GM23338 (cell line): ENCODE measurements at regions not wholly inside any gene's neighbourhood (a gene's known extent, or its start where the extent isn't known, plus 50 kb on each side); places are given as distances from the start of the nearest gene placed in this dataset.

Experiments
- CREB1 ChIP-seq: fragments of 250-450 bp; sonication (Bioruptor Pico); IDR thresholded peaks from 2 replicates; pipeline ENCODE4 v1.5.0; 2020; ENCODE audit warnings: low read depth, mild to moderate bottlenecking, moderate library complexity
- EZH2 ChIP-seq: fragments of 200-600 bp; sonication (generic); IDR thresholded peaks from one replicate; pipeline ENCODE4 v1.8.0; 2017; ENCODE audit warnings: antibody characterized with exemption, mild to moderate bottlenecking, low read depth; ENCODE audit not compliant: unreplicated experiment
- EZH2phosphoT487 ChIP-seq: fragments of 200-600 bp; sonication (generic); IDR thresholded peaks from one replicate; pipeline ENCODE4 v1.8.1; 2018; ENCODE audit warnings: antibody characterized with exemption; ENCODE audit not compliant: unreplicated experiment
- JUNB ChIP-seq: IDR thresholded peaks from one replicate; pipeline ENCODE4 v1.6.1; 2016; ENCODE audit warnings: antibody characterized with exemption; ENCODE audit not compliant: unreplicated experiment
- NANOG ChIP-seq: IDR thresholded peaks from 2 replicates; pipeline ENCODE4 v1.6.1; 2016; ENCODE audit warnings: antibody characterized with exemption, borderline replicate concordance
- POLR2AphosphoS5 ChIP-seq: IDR thresholded peaks from 2 replicates; pipeline ENCODE4 v1.6.1; 2016; ENCODE audit warnings: antibody characterized with exemption, low read depth
- ZNF114 ChIP-seq: fragments of 250-450 bp; sonication (Bioruptor Pico); IDR thresholded peaks from 2 replicates; pipeline ENCODE4 v1.5.0; 2020; ENCODE audit warnings: mild to moderate bottlenecking, moderate library complexity
- ZNF331 ChIP-seq: fragments of 250-450 bp; sonication (Bioruptor Pico); IDR thresholded peaks from 2 replicates; pipeline ENCODE4 v1.5.0; 2020; ENCODE audit warnings: low read depth, mild to moderate bottlenecking, moderate library complexity
- TF ChIP-seq, protein P1 (sequence below), 2 experiments: fragments of 200-600 bp in 1 of 2; sonication (generic) in 1 of 2; conservative IDR thresholded peaks; 2 replicates each; pipeline versions ENCODE4 v1.5.1 to v1.6.1; 2016 to 2017; ENCODE audit warnings: antibody characterized with exemption in 2 of 2, low read depth in 2 of 2, mild to moderate bottlenecking in 2 of 2, moderate library complexity in 1 of 2
- TF ChIP-seq, protein P2 (sequence below): IDR thresholded peaks from one replicate; pipeline ENCODE4 v1.6.1; 2018; ENCODE audit warnings: antibody characterized with exemption; ENCODE audit not compliant: unreplicated experiment

DNA sequence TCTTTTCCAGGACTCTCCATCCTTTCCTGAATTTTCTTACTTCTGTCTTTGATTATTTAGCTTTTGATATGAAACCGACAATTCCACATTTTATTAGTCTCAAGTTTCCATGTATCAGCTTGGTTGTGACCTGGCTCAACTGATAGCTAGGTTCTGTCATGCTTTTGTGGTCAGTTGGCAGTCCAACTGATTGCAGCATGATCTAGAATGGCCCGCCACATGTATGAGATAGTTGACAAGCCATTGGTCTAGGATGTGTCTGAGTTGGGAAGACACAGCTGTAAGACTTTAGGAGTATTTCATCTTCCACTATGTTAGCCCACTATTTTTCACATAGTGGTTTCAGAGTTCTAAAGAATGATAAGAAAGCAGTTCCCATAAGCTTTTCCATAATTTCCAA is 117.5 kb upstream of the GRID2 start:
- TF ChIP-seq EZH2phosphoT487, result no peak
- TF ChIP-seq, protein P1, sequence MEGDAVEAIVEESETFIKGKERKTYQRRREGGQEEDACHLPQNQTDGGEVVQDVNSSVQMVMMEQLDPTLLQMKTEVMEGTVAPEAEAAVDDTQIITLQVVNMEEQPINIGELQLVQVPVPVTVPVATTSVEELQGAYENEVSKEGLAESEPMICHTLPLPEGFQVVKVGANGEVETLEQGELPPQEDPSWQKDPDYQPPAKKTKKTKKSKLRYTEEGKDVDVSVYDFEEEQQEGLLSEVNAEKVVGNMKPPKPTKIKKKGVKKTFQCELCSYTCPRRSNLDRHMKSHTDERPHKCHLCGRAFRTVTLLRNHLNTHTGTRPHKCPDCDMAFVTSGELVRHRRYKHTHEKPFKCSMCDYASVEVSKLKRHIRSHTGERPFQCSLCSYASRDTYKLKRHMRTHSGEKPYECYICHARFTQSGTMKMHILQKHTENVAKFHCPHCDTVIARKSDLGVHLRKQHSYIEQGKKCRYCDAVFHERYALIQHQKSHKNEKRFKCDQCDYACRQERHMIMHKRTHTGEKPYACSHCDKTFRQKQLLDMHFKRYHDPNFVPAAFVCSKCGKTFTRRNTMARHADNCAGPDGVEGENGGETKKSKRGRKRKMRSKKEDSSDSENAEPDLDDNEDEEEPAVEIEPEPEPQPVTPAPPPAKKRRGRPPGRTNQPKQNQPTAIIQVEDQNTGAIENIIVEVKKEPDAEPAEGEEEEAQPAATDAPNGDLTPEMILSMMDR (conservative IDR thresholded peaks at IDR 0.05; ENCODE audit: low read depth in 2 of 2), result no peak
- TF ChIP-seq, protein P2, sequence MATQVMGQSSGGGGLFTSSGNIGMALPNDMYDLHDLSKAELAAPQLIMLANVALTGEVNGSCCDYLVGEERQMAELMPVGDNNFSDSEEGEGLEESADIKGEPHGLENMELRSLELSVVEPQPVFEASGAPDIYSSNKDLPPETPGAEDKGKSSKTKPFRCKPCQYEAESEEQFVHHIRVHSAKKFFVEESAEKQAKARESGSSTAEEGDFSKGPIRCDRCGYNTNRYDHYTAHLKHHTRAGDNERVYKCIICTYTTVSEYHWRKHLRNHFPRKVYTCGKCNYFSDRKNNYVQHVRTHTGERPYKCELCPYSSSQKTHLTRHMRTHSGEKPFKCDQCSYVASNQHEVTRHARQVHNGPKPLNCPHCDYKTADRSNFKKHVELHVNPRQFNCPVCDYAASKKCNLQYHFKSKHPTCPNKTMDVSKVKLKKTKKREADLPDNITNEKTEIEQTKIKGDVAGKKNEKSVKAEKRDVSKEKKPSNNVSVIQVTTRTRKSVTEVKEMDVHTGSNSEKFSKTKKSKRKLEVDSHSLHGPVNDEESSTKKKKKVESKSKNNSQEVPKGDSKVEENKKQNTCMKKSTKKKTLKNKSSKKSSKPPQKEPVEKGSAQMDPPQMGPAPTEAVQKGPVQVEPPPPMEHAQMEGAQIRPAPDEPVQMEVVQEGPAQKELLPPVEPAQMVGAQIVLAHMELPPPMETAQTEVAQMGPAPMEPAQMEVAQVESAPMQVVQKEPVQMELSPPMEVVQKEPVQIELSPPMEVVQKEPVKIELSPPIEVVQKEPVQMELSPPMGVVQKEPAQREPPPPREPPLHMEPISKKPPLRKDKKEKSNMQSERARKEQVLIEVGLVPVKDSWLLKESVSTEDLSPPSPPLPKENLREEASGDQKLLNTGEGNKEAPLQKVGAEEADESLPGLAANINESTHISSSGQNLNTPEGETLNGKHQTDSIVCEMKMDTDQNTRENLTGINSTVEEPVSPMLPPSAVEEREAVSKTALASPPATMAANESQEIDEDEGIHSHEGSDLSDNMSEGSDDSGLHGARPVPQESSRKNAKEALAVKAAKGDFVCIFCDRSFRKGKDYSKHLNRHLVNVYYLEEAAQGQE, result no peak
- TF ChIP-seq EZH2, result no peak
- no peak for TF ChIP-seq JUNB
- no peak for TF ChIP-seq POLR2AphosphoS5
- TF ChIP-seq ZNF114, result no peak
- no peak for TF ChIP-seq NANOG
- TF ChIP-seq ZNF331 (CRISPR knock-in tag), result no peak
- TF ChIP-seq CREB1 (CRISPR knock-in tag), result no peak
